ENCODE measurements at regions not wholly inside any gene's neighbourhood (a gene's known extent, or its start where the extent isn't known, plus 50 kb on each side); places are given as distances from the start of the nearest gene placed in this dataset.
"Not testable (repeated sequence)": the region's sequence is repeated elsewhere in the genome, so short reads cannot be mapped to it uniquely, and the experiment has no call there.

DNA sequence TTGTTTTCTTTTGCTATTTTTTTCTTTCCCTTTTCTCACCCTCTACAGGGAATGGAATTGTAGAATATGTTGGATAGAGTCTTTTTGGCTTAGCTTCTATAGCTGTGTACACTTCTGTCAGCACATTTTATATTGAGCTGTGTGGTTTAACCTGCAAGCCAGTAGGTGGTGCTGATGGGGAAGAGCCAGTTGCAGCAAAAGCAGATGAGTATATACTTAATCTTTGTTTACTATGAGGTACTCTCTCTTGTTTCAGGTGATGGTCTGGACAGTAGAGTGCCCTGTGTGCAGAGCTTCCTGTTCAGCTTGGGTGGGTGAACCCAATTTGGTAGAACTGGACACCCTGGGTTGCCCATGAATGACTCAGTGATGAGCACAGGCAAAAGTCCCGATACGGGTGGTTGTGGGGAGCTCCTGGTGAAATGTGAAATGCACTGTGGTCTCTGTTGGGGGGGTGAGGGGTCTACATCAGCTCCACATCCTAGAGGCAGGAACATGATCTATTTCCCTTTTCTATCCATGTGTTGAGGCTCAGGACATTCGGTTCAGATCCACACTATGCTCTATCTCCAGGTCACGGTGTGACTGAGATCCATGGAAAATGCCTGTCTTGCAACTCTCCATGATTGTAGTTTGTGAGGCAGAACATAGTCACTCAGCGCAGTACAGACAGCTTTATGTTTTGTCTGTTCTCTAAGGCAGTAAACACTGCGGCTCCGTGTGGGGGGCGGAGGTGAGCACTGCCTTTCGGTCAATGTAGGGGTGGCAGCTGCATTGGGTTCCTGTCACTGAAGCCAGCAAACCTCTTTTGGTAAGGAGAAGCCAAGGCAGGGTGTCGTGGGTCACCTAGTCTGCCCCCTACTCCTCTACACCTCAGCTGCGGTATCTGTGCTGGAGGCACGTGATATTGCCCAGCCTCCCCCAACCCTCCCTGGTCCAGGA lies 353.2 kb downstream of the PRR16 start:
- DNase-seq, result no peak

DNA sequence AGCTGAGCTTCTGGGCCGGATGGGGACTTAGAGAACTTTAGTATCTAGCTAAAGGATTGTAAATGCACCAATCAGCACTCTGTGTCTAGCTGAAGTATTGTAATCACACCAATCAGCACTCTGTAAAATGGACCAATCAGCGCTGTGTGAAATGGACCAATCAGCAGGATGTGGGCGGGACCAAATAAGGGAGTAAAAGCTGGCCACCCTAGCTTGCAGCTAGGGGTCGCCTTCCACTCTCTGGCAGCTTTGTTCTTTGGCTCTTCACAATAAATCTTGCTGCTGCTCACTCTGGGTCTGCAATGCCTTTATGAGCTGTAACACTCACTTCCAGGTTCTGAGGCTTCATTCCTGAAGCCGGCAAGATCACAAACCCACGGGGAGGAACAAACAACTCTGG lies 354.0 kb downstream of the PRR16 start:
- DNase-seq, result no peak

DNA sequence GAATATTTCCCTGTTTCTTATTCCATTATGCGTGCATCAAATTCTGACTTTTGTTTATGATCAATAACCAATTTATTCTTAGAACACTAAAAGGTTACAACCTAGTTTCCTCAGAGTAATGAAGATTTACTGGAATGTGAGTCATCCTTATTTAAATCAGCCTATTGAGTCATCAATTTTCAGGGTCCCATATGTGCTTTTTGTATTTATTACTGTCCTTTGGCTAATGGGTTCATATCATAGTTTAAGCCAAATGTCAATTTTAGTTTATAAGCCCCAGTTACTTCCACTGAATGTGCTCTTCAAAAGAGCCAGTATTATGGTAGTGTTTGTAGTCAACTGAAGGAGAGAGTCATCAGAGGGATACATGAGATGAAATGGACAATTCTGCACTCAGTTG lies 359.2 kb downstream of the PRR16 start:
- no peak for DNase-seq

DNA sequence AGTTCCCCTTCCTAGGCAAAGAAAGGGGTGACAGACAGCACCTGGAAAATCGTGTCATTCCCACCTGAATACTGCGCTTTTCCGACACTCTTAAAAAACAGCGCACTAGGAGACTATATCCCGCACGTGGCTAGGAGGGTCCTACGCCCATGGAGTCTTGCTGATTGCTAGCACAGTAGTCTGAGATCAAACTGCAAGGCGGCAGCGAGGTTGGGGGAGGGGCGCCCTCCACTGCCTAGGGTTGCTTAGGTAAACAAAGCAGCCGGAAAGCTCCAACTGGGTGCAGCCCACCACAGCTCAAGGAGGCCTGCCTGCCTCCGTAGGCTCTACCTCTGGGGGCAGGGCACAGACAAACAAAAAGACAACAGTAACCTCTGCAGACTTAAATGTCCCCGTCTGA lies 367.5 kb downstream of the PRR16 start:
- not testable (repeated sequence) for DNase-seq

DNA sequence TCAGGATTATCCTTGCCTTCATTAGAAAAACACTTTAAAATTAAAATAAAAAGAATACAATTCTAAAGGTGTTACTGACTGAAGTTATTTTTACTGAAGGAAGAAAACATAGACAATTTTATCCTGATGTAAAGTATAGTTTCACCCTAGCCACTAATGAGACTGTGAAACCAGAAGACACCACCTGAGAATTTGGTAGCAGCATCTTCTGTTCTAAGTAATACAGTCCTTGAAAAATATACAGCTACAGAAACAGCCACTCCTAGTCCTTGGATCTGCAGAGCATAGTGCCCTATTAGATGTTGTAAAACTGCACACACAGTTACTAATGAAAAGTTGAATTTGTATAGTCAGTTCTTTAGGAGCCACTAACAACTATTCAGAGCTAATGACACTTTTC lies 377.7 kb downstream of the PRR16 start:
- DNase-seq, result no peak

DNA sequence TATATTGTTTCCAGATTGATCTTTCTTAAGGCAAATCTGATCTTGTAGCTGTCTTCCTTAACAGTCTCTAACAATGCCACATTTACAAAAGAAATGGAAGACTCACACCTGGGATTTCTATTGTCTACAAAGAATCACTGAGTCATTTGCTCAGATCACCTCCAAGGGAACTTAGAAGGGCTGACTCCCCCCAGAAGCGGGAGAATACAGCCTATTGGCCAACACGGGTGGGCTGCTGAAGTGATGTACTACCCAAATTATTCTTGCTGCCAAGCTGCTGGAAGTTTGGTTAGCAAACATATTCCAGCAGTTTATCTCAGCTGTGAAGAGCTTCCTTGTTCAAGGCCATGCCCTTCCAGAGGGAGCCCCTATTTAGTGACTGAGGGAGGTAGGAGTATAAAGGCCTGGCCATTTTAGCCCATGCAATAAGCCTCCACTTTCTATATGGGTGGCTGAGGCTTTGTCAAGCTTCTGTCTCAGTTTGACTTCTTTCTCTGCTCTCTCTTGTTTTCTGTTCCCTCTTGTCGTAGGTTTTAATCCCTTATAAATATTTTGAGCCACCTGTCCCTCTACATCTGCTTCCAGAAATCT lies 379.4 kb downstream of the PRR16 start:
- no peak for DNase-seq

DNA sequence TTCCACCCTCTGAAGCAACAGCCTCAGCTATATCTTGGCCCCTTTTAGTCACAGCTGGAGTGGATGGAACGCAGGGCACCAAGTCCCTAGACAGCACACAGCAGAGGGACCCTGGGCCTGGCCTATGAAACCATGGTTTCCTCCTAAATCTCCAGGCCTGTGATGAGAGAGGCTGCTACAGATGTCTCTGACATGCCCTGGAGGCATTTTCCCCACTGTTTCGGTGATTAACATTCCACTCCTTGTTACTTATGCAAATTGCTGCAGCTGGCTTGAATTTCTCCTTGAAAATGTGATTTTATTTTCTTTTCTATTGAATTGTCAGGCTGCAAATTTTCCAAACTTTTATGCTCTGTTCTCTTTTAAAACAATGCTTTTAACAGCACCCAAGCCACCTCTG lies 384.8 kb downstream of the PRR16 start:
- no peak for DNase-seq

DNA sequence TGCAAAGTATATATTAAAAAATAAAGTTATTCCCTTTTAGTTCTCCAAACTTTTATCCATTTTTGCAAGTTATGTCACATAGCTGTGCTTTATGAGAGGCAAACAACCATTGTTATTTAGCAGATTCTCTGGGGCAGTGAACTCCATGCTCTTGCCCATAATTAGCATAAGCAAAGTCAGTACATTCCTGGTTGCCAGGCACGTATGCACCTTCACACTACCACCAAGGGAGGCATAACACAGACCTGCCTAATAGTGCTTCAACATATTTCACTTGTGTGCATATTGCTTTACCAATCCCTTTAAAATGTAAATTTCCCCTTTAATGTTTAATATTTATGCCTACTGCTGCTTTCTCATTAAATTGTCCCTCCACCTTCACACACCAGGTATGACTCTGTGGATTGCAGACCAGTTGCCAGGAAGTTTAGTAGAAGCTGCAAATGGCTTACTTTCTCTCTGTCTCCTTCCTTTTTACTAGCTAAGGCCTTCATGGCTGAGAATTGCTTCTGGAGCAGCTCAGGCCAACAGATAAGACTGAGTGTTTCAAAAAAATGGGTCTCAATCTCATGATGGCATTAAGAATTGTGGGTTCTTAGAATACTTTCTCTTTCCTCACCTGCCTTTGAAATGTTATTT lies 388.2 kb downstream of the PRR16 start:
- DNase-seq, result no peak

DNA sequence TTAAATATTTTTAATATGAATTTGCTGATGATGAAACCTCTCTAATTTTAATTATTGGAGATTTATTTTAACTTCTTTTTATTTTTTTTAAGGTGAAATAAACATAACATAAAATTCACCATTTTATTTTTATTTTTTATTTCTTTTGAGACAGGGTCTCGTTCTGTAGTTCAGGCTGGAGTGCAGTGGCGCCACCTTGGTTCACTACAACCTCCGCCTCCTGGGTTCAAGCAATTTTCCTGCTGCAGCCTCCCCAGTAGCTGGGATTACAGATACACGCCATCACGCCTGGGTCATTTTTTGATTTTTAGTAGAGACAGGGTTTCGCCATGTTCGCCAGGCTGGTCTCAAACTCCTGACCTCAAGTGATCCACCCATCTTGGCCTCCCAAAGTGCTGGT lies 402.9 kb downstream of the PRR16 start:
- DNase-seq, result no peak

DNA sequence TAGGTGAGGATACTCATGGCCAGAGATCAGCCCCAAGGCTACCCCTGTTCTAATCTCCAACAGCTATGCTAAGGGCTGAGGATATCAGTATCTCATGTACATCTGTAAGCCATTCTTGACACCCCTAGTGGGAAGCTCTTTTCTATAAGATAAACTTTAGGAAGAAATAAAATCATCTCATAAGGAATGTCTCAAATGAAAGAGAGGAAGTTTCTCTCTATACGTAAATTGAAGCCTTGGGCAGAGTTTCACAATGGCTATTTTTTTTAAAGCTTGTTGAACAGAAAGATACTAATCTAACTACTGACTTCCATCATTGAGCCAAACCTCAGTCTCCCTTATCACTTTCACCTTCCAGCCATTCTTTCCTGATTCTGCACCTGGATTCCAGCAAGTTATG lies 405.7 kb downstream of the PRR16 start:
- no peak for DNase-seq

DNA sequence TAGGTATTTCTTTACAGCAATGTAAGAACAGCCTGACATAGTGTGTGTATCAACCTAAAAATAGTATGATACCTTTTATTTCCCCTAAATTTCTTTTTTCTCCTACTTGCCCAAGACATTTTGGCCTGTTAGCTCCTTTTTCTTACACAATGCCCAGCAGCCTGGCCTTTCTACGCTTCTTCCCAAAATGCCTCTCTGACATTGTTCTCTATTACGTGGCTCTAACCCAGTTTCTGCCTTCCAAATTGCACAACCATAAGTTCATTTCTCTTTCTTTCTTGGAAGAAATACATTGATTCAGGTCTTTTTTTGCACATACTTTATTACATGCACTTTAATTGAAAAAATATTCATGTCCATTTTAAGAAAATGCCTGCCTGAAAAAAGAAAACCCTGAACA lies 408.2 kb downstream of the PRR16 start:
- no peak for DNase-seq

DNA sequence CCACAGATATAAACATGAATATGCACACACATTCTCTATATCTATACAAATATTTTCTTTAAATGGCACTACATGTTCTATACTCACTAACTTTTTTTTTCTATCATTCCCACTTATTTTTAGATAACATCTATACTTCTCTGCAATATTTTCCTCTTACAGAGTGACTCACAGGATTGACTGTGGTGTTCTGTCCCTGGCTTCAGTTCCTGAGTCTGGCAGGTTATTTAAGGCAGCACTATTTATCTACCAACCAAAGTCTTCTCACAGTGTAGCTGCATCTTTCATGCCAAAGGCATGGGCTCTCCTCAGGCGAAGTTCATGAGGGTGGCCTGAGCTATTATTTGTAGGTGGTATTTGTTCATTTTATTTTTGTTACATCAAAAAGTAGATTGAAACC lies 409.0 kb downstream of the PRR16 start:
- no peak for DNase-seq

DNA sequence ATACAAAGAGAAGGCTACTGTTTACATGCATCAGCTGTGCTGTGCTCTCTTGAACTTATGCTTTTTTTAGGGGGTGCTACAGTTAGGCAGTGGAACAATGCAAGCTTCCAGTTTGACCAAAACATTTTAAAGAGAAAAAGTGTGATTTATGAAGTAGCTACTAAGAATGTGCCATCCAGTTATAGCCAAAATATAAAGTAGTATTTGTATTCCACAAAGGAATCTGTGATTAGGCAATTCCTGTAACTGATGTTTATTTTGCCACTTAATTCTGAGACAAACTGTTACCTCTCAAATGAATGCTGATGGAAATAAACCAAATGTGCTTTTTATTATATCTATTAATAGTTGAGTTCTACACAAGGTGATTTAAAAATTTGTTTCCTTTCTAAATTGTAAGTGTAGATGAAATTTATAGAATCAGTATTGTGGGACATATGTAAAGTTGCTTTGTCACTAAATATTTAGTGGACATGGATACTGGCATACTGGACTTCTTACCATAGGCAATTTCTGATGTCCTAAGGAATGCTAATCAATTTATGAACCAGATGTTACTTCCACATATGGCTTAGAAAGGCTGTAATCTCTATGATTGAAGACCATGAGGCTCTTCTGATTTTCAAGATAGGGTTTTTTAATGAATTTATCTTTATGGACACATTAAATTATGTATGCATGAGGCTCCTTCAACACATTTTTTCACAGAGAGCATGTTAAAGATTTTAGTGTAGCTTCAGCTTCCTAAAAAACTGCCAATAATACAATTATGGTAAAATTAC lies 410.2 kb downstream of the PRR16 start:
- no peak for DNase-seq

DNA sequence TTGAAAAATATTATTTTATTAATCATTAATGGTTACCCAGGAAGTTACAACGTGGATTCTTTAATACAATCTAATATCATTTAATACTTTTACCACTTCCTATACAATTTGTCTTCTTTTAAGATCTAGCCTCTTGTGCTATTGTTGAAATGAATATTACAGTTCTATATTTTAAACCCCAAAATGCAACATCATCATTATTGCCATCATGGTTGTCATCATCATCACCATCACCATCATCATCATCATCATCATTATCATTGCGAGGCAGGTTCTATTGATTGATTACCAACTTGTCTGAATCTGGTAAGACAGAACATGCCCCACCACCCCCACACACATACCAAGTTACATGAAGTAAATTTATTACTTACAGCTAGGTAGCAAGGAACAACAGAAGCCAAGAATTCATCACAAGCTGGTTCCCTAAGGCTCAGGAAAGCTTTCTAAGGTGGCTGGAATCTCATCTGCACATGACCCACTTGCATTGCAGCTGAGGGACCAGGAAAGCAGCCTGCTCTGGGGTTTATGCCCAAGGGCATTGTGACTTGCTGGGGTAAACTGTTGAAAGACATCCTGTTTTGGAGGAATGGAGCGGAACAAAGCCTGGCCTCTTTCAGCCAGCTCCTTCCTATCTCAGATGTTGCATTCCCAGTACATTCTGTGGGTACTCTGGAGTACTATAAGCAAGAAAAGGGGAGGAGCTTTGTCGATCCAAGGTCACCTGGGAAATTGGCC lies 418.1 kb downstream of the PRR16 start:
- DNase-seq, result no peak

DNA sequence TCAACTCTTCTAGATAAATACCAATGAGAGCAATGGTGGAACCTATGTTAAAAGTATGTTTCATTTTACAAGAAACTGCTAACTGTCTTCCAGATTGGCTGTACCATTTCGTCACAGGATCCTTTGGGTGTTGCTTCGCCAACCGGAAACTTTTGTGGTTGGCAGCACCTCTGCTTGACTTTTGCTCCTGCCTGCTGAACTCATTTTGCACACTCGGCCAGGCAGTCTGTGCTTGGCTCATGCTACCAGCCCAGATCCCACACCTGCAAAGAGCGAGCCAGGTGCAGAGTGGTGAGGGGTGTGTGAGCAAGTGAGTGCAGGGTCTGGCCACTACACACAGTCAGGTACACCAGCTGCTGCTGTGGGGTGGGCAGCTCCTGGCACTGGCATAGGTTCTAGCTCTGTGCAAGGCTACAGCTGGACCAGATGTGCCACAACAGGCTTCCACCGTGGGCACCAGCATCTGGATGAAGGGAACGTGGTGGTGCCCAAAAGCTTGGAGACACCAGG lies 422.3 kb downstream of the PRR16 start:
- no peak for DNase-seq

DNA sequence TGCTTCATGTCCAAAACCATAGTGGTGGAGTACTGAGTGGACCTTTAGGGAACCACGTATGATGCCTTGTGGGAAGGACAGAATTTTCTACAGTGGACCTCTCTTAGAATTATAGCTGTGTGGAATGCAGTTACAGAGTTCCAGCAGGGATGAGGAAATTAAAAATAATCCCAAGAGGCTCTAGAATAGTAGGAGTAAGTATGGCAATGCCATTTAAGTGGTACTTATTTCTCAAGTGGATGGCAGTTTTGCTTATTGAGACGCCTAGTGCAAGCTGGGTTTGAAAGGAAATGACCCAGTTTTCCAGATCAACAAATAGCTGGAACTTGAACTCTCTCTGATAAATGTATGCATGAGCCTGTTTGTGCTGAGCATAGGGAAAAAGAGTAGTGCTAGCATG lies 431.6 kb downstream of the PRR16 start:
- no peak for DNase-seq

DNA sequence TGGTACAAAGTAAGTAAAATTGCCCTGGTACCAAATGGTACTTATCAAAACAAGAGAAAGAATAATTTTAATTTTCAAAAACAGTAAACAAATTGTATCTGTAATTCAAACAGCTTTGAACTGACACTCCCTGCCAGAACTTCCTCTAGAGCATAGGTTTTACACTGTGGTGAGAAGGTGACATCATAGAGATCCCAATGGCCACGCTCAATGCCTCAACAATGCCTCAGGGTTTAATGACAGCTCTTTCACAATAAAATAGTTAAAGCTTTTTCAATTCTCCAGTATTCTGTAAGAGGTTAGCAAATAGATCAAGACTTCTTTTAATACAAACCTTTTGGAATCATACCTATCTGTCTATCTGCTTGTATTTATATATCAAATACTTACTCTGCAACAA lies 437.1 kb downstream of the PRR16 start:
- DNase-seq, result no peak

DNA sequence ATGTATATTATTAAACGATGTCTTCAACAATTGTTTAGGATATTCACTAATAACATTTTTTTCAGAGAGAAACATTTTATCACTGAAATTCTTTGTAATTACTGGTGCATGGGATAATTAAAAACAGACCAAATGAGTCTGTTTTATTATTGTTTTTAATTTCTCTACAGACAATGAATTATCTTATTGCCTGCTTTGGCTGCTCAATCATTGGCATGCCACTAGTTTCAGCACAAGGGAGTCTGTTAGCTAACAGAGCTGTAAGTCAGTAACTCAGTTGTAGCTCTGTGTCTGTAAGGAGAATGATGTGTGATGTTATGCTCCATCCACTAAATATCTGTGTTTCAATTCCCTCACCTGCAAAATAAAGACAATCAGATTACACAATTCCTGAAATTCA lies 443.9 kb downstream of the PRR16 start:
- DNase-seq, result no peak

DNA sequence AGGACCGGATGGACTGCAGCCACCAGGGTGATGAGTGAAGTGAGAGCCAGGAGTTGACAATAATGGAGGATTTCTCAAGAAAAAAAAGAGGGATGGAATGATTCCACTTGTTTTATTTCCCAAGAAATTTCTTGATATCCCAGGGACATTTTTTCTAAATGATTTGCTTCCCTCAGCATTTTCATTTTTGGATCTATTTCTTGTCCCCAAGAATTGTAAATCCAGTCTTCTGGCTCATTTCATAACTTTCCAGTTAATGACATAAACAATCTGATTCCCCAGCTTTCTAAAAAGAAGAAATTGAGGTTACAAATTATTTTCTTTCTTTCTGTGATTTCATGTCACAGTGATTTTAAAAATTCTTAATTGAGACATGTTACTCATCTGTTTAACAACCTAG lies 446.5 kb downstream of the PRR16 start:
- DNase-seq, result no peak

DNA sequence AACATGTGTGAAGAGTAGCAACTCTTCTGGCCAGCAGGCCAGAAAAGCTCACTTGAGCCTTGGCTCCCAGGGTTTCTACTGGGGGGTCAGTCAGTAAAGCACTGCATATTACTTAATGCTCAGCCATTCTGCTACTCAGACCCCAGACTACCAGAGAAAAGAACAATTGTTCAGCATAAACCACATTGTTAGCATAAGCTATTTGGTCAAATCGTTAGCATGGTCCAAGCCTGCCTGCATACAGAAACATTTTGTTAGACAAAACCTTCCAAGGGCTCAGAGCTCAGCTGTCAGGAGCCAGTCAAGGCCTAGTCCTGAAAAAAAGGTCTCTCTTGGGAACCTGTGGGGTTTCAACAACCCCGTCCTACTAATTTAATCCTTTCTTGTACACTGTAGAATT lies 449.3 kb downstream of the PRR16 start:
- no peak for DNase-seq

DNA sequence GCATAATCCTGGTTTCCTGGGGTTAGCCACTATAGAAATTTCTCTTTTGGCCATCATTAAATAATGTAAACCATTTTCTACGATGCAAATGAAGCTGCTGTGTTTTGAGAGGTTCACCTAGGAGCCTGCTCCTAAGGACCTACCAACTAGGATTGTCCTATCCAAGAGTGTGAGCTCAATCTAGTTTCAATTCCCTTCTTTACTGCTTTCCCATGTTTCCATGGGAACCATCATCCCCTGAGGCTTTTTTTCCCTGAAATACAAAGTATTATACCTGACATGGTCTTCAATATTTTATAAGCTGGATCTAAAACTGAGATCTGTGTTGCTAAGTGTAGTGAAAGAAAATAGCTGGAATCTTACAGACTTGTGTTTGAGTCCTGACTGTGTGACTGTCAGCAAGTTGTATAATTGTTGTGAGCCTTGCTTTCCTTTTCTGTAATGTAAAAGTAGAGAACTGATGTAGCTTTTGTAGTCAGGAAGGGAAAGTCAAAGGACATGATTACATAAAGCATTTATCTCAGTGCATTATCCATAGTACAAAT lies 453.2 kb downstream of the PRR16 start:
- DNase-seq, result no peak
